GM18951 (cell line): ENCODE measurements at regions not wholly inside any gene's neighbourhood (a gene's known extent, or its start where the extent isn't known, plus 50 kb on each side); places are given as distances from the start of the nearest gene placed in this dataset.
"Not testable (repeated sequence)": the region's sequence is repeated elsewhere in the genome, so short reads cannot be mapped to it uniquely, and the experiment has no call there.

Source experiments
- POLR2A ChIP-seq: IDR thresholded peaks from 4 replicates; pipeline ENCODE4 v1.6.1; 2011; ENCODE audit warnings: mild to moderate bottlenecking; ENCODE audit not compliant: insufficient read length, insufficient read depth; ENCODE audit errors: extremely low read depth
- in situ Hi-C: fragments of 300-500 bp; cut with MboI; formaldehyde crosslinking; loops from one replicate; pipeline ENCODE4 v1.12.0; 2022; ENCODE audit warnings: low sequenced_read_pairs, mixed read lengths, inconsistent platforms; ENCODE audit not compliant: unreplicated experiment

DNA sequence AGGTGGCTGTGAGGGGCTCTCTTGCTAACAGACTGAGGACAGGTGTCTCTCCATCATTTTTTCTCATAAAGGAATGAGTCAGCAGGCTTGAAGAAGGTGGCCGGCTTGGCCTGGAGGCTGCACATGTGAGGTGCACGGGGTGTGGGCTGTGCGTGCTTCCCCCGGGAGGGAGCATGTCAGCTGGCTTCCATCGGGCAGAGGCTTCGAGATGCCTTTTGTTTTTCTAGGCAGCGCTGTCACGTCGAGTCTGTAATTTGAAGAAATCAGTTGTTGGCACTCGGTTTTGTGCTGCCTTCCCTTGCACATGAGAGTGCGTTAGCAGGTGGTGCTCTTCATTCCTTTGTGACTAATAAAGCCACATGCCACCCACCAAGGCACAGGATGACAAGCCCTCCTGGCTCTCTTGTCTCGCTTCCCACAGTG is 89.7 kb downstream of the NPIPB11 start:
- in situ Hi-C loops: no loop called here
- no peak for TF ChIP-seq POLR2A

DNA sequence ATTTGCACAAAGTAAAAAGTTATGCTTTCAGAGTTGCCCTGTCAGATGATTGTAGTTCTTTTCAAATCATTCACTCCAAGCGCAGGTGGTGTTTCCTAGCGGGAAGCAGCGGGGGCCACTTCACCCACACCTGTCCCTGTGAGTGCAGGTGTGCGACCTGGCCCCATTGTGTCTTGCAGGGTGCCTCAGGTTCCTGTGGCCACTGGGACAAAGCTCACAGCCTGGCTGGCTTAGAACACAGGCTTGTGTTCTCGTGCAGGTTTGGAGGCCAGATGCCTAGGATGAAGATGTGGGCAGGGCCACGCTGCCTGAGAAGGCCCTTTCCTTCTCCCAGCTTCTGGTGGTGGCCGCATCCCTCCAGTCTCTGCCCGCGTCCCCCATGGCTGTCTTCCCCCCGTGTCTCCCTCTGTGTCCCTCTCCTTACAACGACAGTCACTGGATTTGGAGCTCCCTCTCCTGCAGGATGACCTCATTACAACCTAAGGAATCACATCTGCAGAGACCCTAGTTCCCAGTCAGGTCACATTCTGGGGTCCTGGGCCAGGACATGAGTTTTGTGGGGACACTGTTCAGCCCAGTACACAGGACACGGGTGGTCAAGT is 90.5 kb downstream of the NPIPB11 start:
- in situ Hi-C loops: no loop called here
- TF ChIP-seq POLR2A: no peak

DNA sequence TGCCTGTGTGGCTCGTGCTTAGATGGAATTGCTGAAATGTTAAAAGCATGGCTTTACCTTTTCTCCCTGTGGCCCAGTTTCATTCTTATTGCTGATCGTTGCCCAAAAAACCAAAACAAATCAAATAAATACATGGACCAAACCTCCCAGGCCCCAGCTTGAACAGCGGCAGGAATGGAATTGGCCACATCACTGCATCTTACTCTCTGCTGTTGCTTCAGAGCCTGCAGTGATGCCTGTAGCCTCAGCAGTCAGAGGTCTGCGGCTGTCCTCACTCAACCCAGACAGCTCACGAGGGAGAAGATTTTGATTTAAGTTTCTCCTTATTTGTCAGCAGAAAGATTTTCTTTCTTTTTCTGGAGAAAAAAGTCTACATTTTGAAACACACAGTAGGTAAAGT is 91.5 kb downstream of the NPIPB11 start:
- in situ Hi-C loops: no loop called here
- TF ChIP-seq POLR2A: no peak

DNA sequence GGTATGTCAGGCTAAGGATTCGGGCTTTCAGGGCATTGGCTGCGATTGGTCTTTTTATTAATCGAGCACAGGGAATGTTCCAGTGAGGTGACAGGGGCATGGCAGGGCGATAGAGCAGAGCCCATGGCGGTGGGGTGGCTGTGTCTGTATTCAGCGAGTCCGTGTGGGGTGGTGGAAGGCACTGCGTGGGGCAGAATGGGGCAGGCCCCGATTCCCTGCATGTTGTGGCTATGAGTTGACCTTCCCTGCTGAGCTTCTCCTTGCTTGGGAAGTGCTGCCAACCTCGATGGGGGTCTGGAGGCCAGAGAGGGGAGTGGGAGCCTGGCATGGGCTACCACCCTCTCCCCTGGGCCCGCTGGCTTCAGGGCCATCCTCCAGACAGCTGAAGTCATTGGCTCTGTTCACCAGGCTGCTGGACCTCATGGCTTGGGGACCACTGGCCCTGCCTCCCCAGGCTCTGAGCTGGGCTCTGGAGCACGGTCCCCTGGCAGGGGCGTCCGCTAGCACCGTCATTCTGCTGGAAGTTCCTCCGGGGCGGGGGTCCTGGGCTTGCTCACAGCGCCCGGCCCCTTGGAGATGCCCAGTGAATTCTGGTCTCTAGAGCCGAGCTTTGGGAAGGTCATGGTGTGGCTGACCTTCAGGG is 92.1 kb downstream of the NPIPB11 start:
- in situ Hi-C loops: no loop called here
- no peak for TF ChIP-seq POLR2A

DNA sequence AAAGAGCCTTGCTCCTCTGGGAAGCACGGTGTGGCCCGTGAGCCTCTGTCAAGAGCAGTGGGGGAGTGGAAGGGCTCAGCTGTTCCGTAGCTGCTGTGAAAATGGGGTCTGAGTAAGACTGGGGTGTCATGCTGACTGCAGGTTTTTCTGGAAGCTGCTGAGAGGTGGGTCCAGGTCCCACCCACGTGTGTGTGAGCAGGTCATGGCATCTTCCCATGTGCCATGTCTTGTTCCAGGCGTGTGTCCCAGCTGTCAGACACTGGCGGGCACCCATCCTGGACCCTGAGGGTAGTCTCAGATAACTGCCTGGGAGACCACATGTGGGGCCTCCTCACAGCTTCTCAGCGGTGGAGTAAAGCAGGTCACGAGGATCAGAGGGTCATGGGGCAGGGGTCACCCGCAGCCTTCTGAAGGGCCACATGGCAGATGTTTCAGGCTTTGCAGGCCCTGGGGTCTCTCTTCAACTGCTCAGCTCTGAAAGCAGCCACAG is 92.9 kb downstream of the NPIPB11 start:
- TF ChIP-seq POLR2A: no peak
- in situ Hi-C loops: no loop called here

DNA sequence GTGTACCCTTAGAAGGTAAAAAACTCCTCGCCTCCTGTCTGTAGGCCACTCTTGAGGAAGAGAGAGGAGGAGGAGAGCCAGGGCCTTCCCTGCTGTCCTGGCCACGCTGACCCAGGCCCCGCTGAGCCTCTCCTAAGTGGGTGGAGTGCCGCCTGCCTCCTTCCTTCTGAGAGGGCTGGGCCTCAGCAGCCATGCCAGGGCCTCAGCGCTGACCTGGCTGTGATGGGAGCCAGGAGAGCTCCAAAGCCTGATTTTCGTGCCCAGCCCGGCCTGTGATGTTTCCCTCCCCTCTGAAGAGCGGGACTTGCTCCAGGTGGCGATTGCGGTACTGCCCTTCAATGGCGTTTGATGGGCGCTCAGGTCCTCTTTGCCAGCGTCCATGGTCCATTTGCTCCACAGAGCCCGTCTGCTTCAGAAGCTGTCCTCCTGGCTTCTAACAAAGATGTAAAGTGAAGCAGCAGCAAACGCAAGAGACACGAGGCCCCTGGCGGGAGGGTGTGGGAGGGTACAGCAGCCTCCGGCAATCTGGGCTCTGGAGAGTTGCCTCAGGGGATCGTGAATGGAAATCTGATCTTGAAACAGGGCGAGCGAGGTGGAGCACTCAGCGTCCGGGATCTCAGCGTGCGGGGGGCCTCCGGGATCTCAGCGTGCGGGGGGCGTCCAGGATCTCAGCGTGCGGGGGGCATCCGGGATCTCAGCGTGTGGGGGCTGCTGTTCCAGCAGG is 93.5 kb downstream of the NPIPB11 start:
- no peak for TF ChIP-seq POLR2A
- in situ Hi-C loops: no loop called here

DNA sequence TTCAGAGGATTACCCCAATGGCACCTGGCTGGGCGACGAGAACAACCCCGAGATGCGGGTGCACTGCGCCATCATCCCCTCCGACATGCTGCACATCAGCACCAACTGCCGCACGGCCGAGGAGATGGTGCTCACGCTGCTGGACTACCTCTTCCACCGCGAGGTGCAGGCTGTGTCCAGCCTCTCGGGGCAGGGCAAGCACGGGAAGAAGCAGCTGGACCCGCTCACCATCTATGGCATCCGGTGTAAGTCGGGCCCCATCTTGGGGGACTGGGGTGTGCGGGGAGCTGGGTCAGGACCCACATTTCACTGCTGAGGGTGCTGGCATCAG is 94.2 kb downstream of the NPIPB11 start:
- in situ Hi-C loops: not testable (repeated sequence)

DNA sequence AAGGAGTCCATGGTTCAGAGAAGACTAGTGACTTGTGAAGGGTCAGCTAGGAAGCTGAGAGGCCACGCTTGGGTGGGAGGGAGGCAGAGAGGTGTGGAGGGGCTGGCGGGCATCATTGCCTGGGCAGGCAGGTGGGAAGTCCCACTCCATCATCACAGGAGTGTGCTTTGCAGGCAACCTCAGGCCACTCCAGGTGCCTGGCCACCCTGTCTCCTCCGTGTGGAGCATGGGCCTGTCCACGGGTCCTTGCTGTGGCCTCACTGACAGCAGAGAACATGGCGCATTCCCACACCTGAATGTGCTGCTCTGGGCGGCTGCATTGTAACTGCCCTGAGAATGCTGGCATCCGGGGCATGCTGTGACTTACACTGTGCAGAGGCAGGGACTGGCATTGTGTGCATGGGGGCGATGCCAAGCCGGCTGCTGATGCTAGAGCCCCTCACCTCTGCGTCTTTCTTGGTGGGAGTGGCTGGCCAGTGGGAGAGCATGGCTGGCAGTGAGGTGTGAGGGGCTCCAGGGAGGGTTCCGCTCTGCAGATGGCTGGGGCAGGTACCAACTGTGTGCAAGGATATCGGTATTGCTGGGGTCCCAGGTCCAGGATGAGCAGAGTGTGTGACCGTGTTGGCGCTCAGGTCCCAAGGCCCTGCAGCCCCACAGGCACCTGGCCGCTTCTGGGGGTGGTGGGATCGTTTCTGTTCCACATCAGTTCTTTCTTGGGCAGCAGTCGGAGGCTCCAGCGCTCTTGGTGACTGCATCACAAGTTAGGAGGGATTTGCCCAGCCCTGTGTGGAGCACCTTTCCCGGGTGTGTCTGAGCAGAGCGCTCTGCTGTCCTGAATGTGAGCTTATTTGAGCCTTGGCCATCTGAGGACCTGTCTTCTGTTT is 94.8 kb downstream of the NPIPB11 start:
- in situ Hi-C loops: no loop called here
- TF ChIP-seq POLR2A: no peak

DNA sequence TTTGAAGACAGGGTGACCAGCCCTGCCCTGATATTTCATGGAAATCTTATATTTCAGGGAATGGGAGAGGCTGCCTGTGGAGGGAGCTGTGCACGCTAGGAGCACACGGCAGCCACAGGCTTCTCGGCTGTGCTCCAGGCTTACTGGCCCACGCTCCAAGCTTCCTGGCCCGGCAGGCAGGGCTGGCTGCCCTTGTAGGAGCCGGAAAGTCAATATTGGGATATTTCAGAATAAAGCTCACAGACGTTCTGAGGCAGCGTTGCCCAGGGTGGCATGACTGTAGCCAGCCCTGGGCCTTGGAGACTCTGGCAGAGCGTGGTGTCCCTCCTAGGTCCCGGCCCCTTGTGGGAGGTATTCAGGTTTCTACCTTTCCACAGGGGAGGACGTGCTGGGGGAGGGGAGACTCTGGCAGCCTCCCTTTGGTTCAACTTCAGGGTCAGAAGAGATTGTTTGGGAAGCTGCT is 95.6 kb downstream of the NPIPB11 start:
- TF ChIP-seq POLR2A: no peak
- in situ Hi-C loops: no loop called here

DNA sequence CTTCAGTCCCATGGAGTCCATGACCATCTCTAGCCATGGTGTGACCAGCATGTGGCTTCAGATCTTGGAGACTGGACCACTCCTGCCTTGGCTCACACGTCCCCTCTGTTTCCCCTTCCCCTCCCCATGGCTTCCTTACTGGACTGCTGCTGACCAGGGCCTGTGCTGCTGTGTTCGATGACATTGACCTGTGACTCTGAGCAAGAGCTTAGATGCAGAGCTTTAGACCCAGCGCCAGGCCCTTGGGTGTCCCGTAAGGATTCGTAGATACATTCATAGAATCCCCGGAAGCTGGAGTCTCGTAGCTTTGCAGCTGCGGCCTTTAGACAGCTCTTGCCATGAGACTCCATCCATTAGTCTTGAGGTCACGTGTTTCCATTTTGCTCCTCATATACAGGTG is 96.3 kb downstream of the NPIPB11 start:
- in situ Hi-C loops: not testable (repeated sequence)

DNA sequence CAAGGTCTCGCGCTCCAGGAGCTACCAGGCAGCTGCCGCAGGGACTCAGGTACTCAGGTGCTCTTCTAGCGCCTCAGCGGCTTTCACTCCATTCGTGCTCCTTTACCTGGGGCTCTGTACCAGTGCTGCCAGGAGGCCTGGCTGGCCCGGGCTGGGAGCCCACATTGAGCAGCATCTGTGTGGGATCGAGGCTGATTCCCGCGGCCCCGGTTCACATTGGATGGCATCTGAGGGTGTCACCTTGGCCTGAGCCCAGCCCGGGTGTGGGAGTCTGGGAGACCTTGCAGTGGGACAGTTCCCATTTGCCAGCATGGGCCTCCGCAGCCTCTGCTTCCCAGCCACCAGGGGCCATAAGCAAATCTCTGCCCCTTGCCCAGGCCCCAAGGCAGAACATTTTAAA is 96.9 kb downstream of the NPIPB11 start:
- in situ Hi-C loops: not testable (repeated sequence)

DNA sequence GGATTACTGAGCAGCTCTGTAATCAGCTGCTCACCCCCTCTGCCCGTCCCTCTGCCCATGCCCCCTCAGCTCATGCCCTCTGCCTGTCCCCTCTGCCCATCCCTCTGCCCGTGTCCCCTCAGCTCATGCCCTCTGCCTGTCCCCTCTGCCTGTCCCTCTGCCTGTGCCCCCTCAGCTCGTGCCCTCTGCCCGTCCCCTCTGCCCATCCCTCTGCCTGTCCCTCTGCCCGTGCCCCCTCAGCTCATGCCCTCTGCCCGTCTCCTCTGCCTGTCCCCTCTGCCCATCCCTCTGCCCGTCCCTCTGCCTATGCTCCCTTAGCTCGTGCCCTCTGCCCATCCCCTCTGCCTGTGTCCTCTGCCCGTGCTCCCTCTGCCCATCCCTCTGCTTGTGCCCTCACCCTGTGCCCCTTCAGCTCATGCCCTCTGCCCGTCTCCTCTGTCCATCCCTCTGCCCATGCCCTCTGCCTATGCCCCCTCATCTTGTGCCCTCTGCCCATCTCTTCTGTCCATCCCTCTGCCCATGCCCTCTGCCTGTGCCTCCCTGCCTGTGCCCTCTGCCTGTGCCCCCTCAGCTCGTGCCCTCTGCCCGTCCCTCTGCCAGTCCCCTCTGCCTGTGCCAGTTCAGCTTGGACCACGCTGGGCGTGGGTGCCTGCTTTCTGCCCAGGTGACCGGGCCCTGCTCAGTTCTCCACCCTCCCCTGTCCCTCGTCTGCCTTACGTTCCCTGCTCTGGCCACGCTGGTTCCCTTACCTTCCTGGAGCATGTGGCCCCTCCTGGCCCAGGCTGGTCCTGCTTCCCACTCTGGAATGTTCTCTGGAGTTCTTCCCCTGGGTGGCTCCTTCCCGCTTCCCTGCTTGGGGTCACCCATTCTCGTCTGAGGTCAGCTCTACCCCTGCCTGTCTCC is 97.6 kb downstream of the NPIPB11 start:
- TF ChIP-seq POLR2A: no peak
- in situ Hi-C loops: no loop called here
